Right cardiac atrium (tissue), 5 donors: ENCODE measurements at regions not wholly inside any gene's neighbourhood (a gene's known extent, or its start where the extent isn't known, plus 50 kb on each side); places are given as distances from the start of the nearest gene placed in this dataset.

Experiments
- ATAC-seq, 2 donors: fragments of 200-7000 bp; cut with Tn5 transposase; one replicate each; pipeline versions ENCODE4 v1.8.0 to v1.9.1; 2020; ENCODE audit warnings: moderate library complexity in 2 of 2, mild to moderate bottlenecking in 1 of 2
- DNase-seq, 3 donors: peaks; one replicate each; pipeline ENCODE4 v3.0.0-alpha.2; 2020
- H3K27ac ChIP-seq: one replicate; pipeline ENCODE4 v1.5.1; 2013; ENCODE audit warnings: mild to moderate bottlenecking, low read length, control low read depth, moderate library complexity
- H3K27me3 ChIP-seq: one replicate; pipeline ENCODE4 v1.6.1; 2013; ENCODE audit not compliant: control insufficient read depth, insufficient read depth
- H3K4me1 ChIP-seq: one replicate; pipeline ENCODE4 v1.6.1; 2013; ENCODE audit warnings: low read length; ENCODE audit not compliant: control insufficient read depth, insufficient read depth
- H3K4me3 ChIP-seq: one replicate; pipeline ENCODE4 v1.5.1; 2013; ENCODE audit warnings: low read length, control low read depth
- H3K9me3 ChIP-seq: one replicate; pipeline ENCODE4 v1.6.1; 2013; ENCODE audit warnings: low read length; ENCODE audit not compliant: control insufficient read depth
- WGBS: extraction: QIAGEN DNeasy Blood & Tissue Kit; methylation state at CpG from one replicate; pipeline ENCODE4 v1.1.7; 2013; 5-methylcytosine and 5-hydroxymethylcytosine counted together
- intact Hi-C, 4 donors: fragments of 100-400 bp; cut with DNase I; formaldehyde crosslinking; loops; one replicate each; pipeline versions ENCODE4 v1.11.0 to v1.14.0; 2022 to 2023
- donor health status: healthy with polysubstance abuse.
- donor health status: DM: no; HTN: yes; CAD: no.
- donor health status: DM: no; HTN: no; CAD: no.
- donor health status: DM: no; HTN: yes; CAD: no; lungs with severe emphysema.
- donor health status: DM: yes; HTN: yes; CAD: no.

DNA sequence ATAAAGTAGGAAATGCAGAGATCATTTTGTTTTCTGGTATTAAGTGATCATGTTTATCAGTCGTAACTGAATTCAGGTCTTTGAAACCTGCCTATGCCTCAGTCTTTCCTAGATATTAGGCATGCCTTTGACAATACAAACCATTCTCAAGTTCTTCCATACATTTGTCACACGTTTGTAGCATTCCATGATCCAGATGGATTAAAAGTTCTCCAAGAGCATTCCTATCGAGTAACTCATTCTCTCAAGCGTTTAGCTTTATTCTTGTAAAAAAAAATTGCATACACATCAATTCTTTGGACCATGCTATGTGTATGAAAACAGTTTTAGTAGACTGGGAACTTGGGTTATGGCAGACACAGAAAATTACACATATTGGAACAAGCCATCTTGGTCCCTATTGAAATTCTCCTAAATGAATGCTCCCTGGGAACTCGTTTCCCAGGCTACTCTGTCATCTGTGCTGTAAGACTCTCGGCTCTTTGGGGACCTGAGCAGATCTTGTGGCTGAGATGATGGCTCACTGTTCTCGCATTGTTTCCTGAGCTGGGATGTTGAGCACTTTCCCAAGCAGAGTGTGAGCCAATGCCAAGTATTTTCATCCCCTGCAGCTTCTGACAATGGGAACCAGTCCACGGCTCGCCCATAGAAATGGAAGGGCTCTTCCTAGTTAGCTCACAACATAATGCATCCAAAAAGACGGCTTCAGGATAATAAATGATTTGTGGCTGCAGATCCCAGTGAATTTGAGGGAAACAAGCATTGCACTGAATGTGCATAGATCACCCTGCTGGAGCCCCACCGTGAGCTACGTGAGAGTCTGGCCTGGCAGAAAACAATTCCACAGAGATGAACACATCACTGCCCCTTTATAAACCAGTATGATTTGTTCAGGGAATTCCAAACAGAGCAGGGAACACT lies 230.2 kb downstream of the IRX1 start:
- intact Hi-C loops: no loop called here
- DNase-seq (no peak), ATAC-seq (no peak)
- H3K9me3 ChIP-seq: no peaks in the 10 kb centered on the region
- no peak overlapping the region for H3K4me3 ChIP-seq
- H3K4me1 ChIP-seq: no peaks in the 10 kb centered on the region
- H3K27ac ChIP-seq: no peak overlapping the region
- no peaks in the 10 kb centered on the region for H3K27me3 ChIP-seq
- WGBS: 56% methylated on average over 12 of the region's 12 CpGs

DNA sequence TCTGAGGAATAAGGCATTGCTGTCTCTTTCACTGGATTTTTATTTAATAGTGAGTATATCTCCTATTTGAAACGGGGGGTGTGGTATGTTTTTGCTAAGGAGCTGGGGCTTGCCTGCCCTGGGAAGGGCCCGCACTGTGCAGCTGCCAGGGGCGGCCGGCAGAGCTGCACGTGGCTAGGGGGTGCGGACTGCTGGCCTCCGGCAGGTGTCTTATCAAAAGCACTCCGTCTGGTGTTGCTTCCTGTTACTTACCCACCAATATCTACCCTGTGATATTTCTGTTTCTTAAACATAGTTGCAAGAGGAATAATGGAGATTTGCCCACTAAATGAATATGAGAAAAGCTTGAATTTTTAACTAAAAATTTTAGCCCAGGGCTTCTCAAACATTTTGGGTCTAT lies 232.0 kb downstream of the IRX1 start:
- no peaks in the 10 kb centered on the region for H3K27me3 ChIP-seq
- WGBS: 11% methylated on average over 8 of the region's 8 CpGs
- no peaks in the 10 kb centered on the region for H3K9me3 ChIP-seq
- DNase-seq (no peak), ATAC-seq (peak; percentile 34 to 68)
- no peak overlapping the region for H3K4me3 ChIP-seq
- intact Hi-C loops: no loop called here
- H3K4me1 ChIP-seq: no peaks in the 10 kb centered on the region
- no peak overlapping the region for H3K27ac ChIP-seq

DNA sequence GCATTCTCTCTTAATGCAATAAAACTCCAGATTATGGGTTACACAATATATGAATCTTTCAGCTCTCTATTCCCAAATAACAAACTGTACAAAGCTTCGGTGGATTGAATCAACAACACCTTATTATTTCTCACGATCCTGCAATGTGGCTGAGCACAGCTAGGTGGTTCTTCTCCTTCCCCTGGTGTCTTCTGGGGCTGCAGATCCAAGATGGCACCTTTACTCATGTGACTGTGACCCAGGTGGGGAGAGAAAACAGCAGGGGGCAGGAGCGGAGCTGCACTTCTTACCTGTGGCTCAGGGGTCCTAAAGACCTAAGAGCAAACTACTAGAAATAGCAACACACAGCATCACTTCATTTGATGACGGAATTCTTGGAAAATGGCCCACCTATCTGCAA lies 233.1 kb downstream of the IRX1 start:
- no peaks in the 10 kb centered on the region for H3K4me1 ChIP-seq
- no peak for DNase-seq
- no peak for ATAC-seq
- no peak overlapping the region for H3K27ac ChIP-seq
- no peak overlapping the region for H3K4me3 ChIP-seq
- no peaks in the 10 kb centered on the region for H3K27me3 ChIP-seq
- H3K9me3 ChIP-seq: no peaks in the 10 kb centered on the region
- intact Hi-C loops: no loop called here
- WGBS: 87% methylated on average over 4 of the region's 4 CpGs

DNA sequence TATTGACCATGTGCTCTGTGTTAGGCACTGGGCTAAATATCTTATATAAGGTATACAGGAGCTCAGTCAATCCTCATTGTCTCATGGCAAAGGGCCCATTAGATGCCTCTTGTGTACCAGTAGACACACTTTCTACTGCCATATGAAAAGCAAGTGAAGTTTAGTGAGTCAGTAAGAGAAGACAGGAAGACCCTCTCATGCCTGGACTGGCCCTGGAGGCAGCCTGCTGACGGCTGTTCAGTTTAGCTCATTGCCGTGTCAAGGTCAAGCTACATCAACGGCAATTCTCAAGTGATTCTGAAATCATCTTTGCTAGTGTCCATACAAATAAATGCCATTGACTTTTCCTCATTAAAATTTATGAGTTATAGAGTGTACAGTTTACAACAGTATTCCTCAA lies 237.9 kb downstream of the IRX1 start:
- WGBS: 73% methylated on average over 3 of the region's 3 CpGs
- DNase-seq (no peak), ATAC-seq (no peak)
- Histone ChIP-seq H3K4me1 (no peaks in the 10 kb centered on the region), H3K27ac (no peak overlapping the region), H3K9me3 (no peaks in the 10 kb centered on the region), H3K27me3 (no peaks in the 10 kb centered on the region), H3K4me3 (no peak overlapping the region)
- intact Hi-C loops: no loop called here

DNA sequence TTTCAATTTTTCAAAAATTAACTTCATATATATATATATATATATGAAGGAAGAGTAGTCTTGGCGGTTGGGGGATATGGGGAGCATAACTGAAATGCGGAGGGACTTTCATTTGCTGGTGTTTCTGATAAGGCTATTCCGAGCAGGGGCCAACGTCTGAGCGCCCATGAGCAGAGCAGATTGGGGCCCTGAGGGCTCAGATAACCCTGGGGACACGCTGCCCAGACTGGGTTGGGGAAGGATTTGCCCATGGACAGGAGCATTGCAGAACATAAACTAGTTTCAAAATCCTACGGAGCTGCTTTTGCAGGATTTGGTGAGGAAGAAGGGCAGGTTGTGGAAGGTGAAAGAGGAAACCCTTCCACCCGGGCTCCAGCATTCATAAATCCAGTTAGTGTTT lies 240.2 kb downstream of the IRX1 start:
- no peak for ATAC-seq
- no peak overlapping the region for H3K27ac ChIP-seq
- intact Hi-C loops: no loop called here
- H3K4me1 ChIP-seq: no peaks in the 10 kb centered on the region
- DNase-seq: no peak
- WGBS: 76% methylated on average over 8 of the region's 8 CpGs
- no peaks in the 10 kb centered on the region for H3K27me3 ChIP-seq
- no peak overlapping the region for H3K4me3 ChIP-seq
- no peaks in the 10 kb centered on the region for H3K9me3 ChIP-seq

DNA sequence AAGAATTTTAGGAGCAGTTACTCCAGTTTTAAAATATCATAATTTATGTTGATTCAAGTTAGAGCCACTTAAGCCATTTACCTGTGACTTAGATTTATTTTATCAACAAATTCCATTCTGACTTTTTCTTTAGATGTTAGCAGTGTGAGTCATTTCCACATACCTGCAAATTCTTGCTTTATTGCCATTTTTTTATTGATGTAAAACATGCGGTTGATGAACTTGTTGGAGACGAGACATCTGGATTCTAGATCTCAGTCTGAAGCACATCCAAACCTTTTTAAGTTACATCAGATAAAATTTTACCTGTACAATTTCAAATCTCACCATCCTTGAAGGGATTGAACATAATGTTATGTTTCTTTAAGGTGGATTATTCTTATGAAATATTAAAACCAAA lies 240.9 kb downstream of the IRX1 start:
- WGBS: 83% methylated on average over 2 of the region's 2 CpGs
- DNase-seq (no peak), ATAC-seq (no peak)
- H3K4me3 ChIP-seq: no peak overlapping the region
- no peaks in the 10 kb centered on the region for H3K27me3 ChIP-seq
- H3K4me1 ChIP-seq: no peaks in the 10 kb centered on the region
- H3K27ac ChIP-seq: no peak overlapping the region
- H3K9me3 ChIP-seq: no peaks in the 10 kb centered on the region
- intact Hi-C loops: no loop called here

DNA sequence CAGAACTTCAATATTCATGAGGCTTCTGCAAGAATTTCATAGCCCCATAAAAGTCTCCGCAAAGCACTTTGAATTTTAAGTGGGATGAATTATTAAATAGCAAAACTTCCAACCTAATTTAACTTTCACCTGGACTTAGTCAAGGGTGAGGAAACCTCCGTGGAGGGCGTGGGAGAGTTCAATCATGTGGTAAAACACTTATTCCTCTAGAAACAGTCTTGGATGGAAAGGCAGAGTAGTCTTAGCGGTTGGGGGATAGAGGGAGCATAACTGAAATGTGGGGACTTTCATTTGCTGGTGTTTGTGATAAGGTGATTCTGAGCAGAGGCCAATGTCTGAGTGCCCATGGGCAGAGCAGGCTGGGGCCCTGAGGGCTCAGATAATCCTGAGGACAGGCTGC lies 241.9 kb downstream of the IRX1 start:
- no peak for ATAC-seq
- intact Hi-C loops: no loop called here

DNA sequence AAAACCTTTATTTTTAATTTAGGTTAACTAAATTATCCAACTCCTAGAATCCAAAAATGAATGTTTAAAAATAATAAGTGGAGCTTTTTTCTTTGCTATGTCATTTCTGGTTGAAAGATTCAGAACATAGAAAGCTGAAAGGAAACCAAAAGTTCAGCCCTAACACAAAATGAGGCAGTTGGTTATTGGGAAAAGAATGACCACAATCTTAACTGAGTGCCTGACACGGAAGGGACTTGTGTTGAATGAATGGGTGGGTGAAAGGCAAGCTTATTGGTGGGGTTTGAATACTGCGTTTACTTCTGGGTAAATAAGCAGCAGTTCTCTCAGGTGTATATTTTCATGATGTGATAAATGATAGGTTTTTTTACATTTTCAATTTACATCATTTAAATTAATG lies 243.5 kb downstream of the IRX1 start:
- WGBS: 73% methylated on average over 2 of the region's 2 CpGs
- Histone ChIP-seq H3K4me3 (no peak overlapping the region), H3K4me1 (no peaks in the 10 kb centered on the region), H3K27ac (no peak overlapping the region), H3K27me3 (no peaks in the 10 kb centered on the region), H3K9me3 (peaks cover 2% of the 10 kb centered on the region)
- DNase-seq (no peak), ATAC-seq (no peak)
- intact Hi-C loops: no loop called here

More for the DNA sequence above, 241.9 kb downstream of the IRX1 start:
- no peak for DNase-seq
- H3K4me1 ChIP-seq: no peaks in the 10 kb centered on the region
- no peak overlapping the region for H3K4me3 ChIP-seq
- no peak overlapping the region for H3K27ac ChIP-seq
- WGBS: 80% methylated on average over 4 of the region's 4 CpGs
- H3K27me3 ChIP-seq: no peaks in the 10 kb centered on the region
- no peaks in the 10 kb centered on the region for H3K9me3 ChIP-seq

DNA sequence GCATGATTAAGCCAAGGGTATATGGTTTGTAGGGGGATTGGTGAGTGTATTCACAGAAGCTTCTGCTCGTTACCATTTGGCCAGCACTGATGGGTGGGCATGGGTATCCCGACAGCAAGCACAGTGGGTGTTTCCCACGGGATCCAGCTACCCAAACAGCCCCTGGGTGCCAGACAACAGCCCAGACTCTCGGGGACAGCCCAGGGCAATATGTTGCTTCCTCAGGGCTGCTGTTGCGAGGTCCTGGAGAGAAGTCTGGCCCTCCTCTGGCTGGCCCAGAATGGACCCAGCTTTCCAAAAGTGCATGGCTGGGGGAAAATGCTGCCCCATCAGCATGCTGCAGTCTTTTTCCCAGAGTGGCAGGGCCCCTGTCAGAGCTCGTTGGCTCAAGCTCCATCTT lies 247.0 kb downstream of the IRX1 start:
- 67% methylated on average over 6 of the region's 6 CpGs for WGBS
- Histone ChIP-seq H3K27ac (no peak overlapping the region), H3K4me3 (no peak overlapping the region), H3K27me3 (no peaks in the 10 kb centered on the region), H3K4me1 (no peaks in the 10 kb centered on the region), H3K9me3 (peaks cover 2% of the 10 kb centered on the region)
- intact Hi-C loops: no loop called here
- DNase-seq (no peak), ATAC-seq (no peak)

DNA sequence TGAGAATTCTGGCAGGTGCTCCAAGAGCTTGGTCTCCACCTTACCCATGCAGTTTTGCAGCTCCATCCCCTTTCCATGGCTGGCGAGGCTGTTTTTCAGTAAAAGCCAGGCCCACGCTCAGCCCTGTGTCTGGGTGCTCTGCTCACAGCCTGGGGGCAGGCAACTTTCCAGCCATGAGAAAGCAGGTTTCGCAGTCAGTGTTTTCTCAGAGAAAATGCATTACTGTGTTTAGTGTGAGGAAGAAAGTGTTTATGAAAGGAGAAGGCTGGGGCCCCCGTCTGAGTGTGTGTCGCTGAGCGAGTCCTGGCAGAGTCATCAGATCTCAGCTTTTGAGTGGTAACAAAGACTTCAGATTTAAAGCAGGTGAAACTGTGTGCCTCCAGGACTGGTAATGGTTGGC lies 248.1 kb downstream of the IRX1 start:
- Histone ChIP-seq H3K4me1 (no peaks in the 10 kb centered on the region), H3K27ac (no peak overlapping the region), H3K9me3 (peaks cover 2% of the 10 kb centered on the region), H3K4me3 (no peak overlapping the region), H3K27me3 (no peaks in the 10 kb centered on the region)
- no peak for DNase-seq
- intact Hi-C loops: no loop called here
- WGBS: 76% methylated on average over 6 of the region's 6 CpGs
- no peak for ATAC-seq

DNA sequence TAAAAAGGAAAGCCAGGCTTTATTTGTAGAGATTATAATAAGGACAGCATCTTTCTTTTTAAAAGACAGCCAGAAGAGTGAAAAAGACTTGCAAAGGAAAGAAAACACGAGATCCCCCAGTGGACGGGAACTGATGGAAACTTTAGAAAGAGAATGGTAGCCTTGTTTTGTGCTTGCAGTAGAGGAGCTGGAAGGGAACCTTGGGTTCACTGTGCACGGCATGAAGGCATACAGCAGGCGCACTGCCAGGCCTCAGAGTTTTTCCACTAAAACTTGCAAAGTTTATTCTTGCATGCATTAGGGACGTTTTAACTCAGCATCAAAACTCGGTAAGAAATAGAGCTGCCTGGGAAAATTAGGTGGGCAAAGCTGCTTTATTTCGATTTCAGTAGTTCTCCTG lies 248.6 kb downstream of the IRX1 start:
- 63% methylated on average over 7 of the region's 7 CpGs for WGBS
- intact Hi-C loops: no loop called here
- Histone ChIP-seq H3K27ac (no peak overlapping the region), H3K27me3 (no peaks in the 10 kb centered on the region), H3K9me3 (peaks cover 2% of the 10 kb centered on the region), H3K4me1 (no peaks in the 10 kb centered on the region), H3K4me3 (no peak overlapping the region)
- peak in 1 of 3 donors; percentile 60 for DNase-seq
- no peak for ATAC-seq

DNA sequence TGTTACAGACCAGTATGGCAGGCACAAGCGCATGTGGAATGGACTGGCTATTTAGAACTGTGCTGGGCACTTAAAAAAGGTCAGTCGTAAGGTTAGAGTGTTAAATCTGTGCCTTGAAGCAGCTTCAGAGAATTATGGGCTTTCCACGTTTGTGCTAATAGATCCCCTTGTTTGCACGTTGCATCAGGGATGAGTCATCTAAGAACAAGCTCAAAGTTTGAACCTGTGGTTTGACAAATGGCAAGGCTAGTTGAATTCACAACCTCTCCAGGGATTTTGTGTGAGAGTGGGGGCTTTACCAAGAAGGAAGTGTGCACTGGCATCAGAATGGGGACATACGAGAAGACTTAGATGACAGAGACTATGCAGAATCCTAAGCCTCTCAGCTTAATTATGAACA lies 249.6 kb downstream of the IRX1 start:
- intact Hi-C loops: no loop called here
- DNase-seq (no peak), ATAC-seq (no peak)
- H3K27ac ChIP-seq: no peak overlapping the region
- 65% methylated on average over 5 of the region's 5 CpGs for WGBS
- no peaks in the 10 kb centered on the region for H3K4me1 ChIP-seq
- H3K4me3 ChIP-seq: no peak overlapping the region
- H3K9me3 ChIP-seq: peaks cover 2% of the 10 kb centered on the region
- no peaks in the 10 kb centered on the region for H3K27me3 ChIP-seq
